Uterus (tissue), 3 donors: ENCODE measurements at regions not wholly inside any gene's neighbourhood (a gene's known extent, or its start where the extent isn't known, plus 50 kb on each side); places are given as distances from the start of the nearest gene placed in this dataset.

Experiments
- DNase-seq, 2 donors: peaks; one replicate each; pipeline ENCODE4 v3.0.0-alpha.2; 2019 to 2020
- H3K27ac ChIP-seq, 2 donors: fragments of 200-600 bp; sonication (generic); 1 replicate in 1 of 2; 2 replicates in 1 of 2; pipeline ENCODE4 v1.5.1; 2016 to 2018
- H3K27me3 ChIP-seq, 2 donors: fragments of 200-600 bp; sonication (generic); one replicate each; pipeline ENCODE4 v1.5.1; 2018 to 2019; ENCODE audit warnings: control low read depth in 1 of 2
- H3K36me3 ChIP-seq, 2 donors: fragments of 200-600 bp; sonication (generic); one replicate each; pipeline ENCODE4 v1.5.1; 2019; ENCODE audit warnings: control low read depth in 1 of 2
- H3K4me1 ChIP-seq, 2 donors: fragments of 200-600 bp; sonication (generic); one replicate each; pipeline ENCODE4 v1.5.1; 2018 to 2019; ENCODE audit warnings: control low read depth in 1 of 2
- H3K4me3 ChIP-seq, 2 donors: fragments of 200-600 bp; sonication (generic); 1 replicate in 1 of 2; 2 replicates in 1 of 2; pipeline ENCODE4 v1.5.1; 2018 to 2019; ENCODE audit warnings: mild to moderate bottlenecking in 1 of 2
- H3K9me3 ChIP-seq, 2 donors: fragments of 200-600 bp; sonication (generic); one replicate each; pipeline ENCODE4 v1.5.1; 2019; ENCODE audit warnings: control low read depth in 1 of 2
- POLR2A ChIP-seq, 2 donors: fragments of 450-650 bp; IDR thresholded peaks; one replicate each; pipeline ENCODE4 v1.6.1; 2016; ENCODE audit warnings: antibody characterized with exemption in 2 of 2, mild to moderate bottlenecking in 1 of 2, moderate library complexity in 1 of 2
- intact Hi-C: fragments of 100-400 bp; cut with DNase I; formaldehyde crosslinking; loops from one replicate; pipeline ENCODE4 v1.15.1; 2023; ENCODE audit warnings: low total_unique reads
- TF ChIP-seq, protein P1 (sequence below), 4 experiments: fragments of 200-600 bp in 2 of 4; fragments of 450-650 bp in 2 of 4; sonication (generic) in 2 of 4; IDR thresholded peaks; one replicate each; pipeline ENCODE4 v1.5.1; 2016 to 2019; ENCODE audit warnings: antibody characterized with exemption in 4 of 4, mild to moderate bottlenecking in 2 of 4, moderate library complexity in 1 of 4
- donor health status: DM: yes; HTN: yes; CAD: no.

DNA sequence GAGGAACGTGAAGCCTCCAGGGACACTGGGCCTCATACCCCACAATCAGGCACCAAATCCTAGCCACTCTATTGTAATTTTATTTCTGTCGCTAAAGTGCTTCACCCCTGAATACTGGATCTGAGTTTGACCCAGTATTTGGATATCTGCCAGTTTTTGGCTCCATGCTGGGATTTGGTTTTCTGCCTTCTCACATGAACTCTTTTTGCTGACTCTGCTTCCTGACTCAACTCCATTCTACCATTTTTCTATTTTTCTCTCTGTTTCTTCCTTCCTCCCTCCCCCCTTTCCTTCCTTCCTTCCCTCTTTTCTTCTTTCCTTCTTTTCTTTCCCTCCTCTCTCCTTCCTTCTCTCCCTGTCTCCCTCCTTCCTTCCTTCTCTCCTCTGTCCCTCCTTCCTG lies 151.3 kb upstream of the GJB5 start:
- TF ChIP-seq, protein P1, sequence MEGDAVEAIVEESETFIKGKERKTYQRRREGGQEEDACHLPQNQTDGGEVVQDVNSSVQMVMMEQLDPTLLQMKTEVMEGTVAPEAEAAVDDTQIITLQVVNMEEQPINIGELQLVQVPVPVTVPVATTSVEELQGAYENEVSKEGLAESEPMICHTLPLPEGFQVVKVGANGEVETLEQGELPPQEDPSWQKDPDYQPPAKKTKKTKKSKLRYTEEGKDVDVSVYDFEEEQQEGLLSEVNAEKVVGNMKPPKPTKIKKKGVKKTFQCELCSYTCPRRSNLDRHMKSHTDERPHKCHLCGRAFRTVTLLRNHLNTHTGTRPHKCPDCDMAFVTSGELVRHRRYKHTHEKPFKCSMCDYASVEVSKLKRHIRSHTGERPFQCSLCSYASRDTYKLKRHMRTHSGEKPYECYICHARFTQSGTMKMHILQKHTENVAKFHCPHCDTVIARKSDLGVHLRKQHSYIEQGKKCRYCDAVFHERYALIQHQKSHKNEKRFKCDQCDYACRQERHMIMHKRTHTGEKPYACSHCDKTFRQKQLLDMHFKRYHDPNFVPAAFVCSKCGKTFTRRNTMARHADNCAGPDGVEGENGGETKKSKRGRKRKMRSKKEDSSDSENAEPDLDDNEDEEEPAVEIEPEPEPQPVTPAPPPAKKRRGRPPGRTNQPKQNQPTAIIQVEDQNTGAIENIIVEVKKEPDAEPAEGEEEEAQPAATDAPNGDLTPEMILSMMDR (IDR thresholded peaks at IDR 0.05): no peak
- no peak for TF ChIP-seq POLR2A (IDR thresholded peaks at IDR 0.05)
- no peak for DNase-seq
- Histone ChIP-seq H3K27ac (no peak overlapping the region), H3K9me3 (no peaks in the 10 kb centered on the region), H3K27me3 (no peaks in the 10 kb centered on the region), H3K4me1 (no peaks in the 10 kb centered on the region), H3K4me3 (no peak overlapping the region), H3K36me3 (no peaks in the 10 kb centered on the region)
- intact Hi-C loops: no loop called here

DNA sequence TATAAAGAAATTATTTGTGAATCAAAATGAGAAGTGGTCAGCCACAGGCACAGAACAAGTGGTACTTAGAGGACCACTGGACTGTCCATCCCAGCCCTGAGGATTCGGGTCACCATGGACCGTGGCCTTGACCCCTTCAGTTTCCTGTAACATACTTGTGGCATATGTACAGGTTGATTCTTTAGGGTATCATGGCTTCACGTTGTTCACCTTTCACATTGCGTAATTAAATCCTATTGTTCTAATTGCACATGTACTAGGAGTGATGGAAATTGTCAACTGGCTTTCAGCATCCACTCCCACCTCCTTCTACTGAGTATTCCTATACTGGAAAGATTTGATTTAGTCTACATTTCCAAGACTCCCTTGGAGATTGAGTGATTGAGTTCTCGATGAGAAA lies 148.3 kb upstream of the GJB5 start:
- TF ChIP-seq, protein P1 (IDR thresholded peaks at IDR 0.05): no peak
- no peak for TF ChIP-seq POLR2A (IDR thresholded peaks at IDR 0.05)
- Histone ChIP-seq H3K4me3 (no peak overlapping the region), H3K4me1 (no peaks in the 10 kb centered on the region), H3K36me3 (no peaks in the 10 kb centered on the region), H3K27me3 (no peaks in the 10 kb centered on the region), H3K9me3 (no peaks in the 10 kb centered on the region), H3K27ac (no peak overlapping the region)
- no peak for DNase-seq
- intact Hi-C loops: no loop called here

DNA sequence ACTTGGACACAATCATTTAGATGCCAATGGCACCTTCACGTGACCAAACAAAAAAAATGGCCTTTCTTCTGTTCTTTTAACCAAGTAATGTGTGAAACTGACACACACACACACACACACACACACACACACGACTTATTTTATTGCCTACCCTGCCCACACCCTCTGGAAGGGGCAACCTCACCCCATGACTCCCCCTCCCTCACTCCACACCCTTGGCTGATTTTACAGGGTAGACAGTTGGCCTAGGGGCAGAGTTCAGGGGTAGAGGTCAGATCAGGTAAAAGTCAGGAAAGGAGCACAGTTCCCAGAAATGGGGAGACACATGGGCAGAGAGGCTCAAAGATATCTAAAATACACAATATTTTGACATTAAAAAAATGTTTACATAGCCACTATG lies 144.8 kb upstream of the GJB5 start:
- no peaks in the 10 kb centered on the region for H3K36me3 ChIP-seq
- no peak for DNase-seq
- intact Hi-C loops: no loop called here
- no peaks in the 10 kb centered on the region for H3K27me3 ChIP-seq
- no peaks in the 10 kb centered on the region for H3K9me3 ChIP-seq
- no peak overlapping the region for H3K4me3 ChIP-seq
- TF ChIP-seq, protein P1 (IDR thresholded peaks at IDR 0.05): no peak
- no peak for TF ChIP-seq POLR2A (IDR thresholded peaks at IDR 0.05)
- H3K4me1 ChIP-seq: no peaks in the 10 kb centered on the region
- H3K27ac ChIP-seq: no peak overlapping the region

DNA sequence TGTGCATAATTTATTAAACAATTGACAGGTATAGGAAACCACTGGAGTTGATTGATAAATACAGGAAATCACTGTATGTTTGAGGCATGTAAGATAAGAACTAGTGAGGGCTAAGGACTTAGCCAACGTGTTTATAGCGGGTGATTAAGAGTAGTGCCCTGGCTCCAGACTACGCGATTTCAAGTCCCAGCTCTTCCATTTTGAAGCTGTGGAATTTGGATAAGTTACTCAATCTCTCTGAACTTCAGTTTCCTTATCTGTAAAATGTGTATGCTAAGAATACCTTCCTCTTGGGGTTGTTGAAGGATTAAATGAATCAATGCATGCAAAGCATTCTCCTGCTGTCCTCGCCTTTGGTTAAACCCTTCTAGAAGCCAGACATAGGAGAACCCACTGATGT lies 143.3 kb upstream of the GJB5 start:
- Histone ChIP-seq H3K4me3 (no peak overlapping the region), H3K27ac (no peak overlapping the region), H3K4me1 (no peaks in the 10 kb centered on the region), H3K9me3 (no peaks in the 10 kb centered on the region), H3K27me3 (no peaks in the 10 kb centered on the region), H3K36me3 (no peaks in the 10 kb centered on the region)
- no peak for TF ChIP-seq POLR2A (IDR thresholded peaks at IDR 0.05)
- TF ChIP-seq, protein P1 (IDR thresholded peaks at IDR 0.05): no peak
- intact Hi-C loops: no loop called here
- no peak for DNase-seq

DNA sequence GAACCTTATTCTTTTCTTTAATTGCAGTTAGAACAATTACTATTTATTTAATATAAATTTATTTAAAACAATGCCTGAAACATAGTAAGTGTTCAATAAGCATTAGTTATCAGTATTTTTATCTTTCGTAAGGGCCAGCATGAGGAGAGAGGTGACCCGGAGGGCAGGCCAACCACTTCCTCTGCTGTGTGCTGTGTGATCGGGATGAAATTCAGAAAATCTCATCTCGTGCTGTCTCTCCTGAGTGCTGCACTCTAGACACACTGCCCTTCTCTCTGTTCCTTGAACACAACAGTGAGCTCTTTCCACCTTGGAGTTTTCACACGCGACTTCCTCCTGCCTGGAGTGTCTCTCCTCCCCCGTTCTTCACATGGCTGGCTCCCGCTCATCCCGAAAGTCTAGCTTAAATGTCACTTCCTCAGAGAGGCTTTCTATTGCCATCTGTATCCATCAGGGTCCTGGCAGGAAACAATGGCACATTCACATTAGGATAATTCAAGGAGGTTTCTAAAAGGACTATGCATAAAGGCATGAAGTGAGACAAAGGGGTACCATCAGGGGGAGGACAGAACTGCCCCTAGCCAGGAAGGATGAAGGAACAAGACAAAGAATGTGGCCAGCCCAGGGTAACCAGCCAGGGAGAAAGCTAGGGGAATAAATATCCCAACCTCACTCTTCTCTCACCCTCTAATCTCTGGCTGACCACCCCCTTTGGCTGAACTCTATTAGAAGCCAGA lies 142.6 kb upstream of the GJB5 start:
- Histone ChIP-seq H3K9me3 (no peaks in the 10 kb centered on the region), H3K27ac (no peak overlapping the region), H3K4me1 (no peaks in the 10 kb centered on the region), H3K36me3 (no peaks in the 10 kb centered on the region), H3K4me3 (no peak overlapping the region), H3K27me3 (no peaks in the 10 kb centered on the region)
- DNase-seq: no peak
- TF ChIP-seq, protein P1 (IDR thresholded peaks at IDR 0.05): no peak
- TF ChIP-seq POLR2A (IDR thresholded peaks at IDR 0.05): no peak
- intact Hi-C loops: no loop called here
